ENCODE measurements at regions not wholly inside any gene's neighbourhood (a gene's known extent, or its start where the extent isn't known, plus 50 kb on each side); places are given as distances from the start of the nearest gene placed in this dataset.
"Not testable (repeated sequence)": the region's sequence is repeated elsewhere in the genome, so short reads cannot be mapped to it uniquely, and the experiment has no call there.

DNA sequence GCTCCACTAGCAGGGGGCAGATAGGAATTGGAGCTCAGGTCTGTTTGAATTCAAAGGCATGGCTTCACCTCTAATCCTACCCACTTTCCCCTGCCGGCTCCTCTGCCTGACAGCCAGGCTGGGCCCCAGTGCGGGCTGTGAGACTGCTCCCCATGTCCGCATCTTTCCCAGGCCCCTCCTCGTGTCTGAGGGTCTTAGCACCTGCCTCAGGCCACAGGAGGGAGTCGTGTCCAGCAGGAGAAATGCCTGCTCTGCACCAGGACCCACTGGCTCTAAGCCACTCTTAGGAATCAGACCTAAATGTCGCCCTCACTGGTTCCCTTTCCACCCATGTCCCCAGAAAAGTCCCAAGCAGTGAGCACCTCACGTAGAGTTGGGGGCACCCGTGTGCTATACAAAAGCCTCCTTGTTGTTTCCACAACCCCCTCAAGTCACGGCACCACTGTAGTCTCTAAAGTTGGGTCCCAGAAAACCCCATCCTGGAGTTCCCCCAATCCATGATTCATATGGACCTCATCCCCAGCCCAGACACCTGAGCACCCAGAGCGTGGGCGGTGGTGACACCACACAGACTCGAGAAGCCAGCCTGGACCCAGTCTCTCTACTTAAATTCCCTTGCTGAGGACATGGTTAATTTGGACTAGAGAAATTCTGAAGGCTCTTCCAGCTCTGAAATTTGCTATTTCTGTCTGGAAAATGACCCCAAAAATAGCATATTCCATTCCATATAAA, 466.4 kb upstream of the ZMIZ1 start:
- no peak for DNase-seq

DNA sequence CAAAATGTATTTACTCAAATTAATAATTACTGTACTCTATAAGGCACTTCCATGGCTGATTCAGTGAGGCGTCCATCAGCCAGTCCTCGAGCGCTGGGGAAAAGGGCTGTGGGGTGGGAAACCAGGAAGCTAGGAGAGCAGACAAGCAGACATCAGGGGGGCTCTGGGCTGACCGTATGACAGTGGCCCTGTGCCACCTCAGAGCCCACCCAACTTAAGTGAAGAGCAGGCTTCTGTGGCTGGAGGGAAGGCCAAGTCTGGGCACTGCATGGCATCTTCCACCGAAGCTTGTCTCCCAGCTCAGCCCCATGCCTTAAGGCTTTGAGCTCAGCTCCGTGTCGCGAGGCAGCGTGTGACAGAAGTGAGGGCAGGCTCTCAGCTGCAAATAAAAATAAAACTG, 464.5 kb upstream of the ZMIZ1 start:
- no peak for DNase-seq

DNA sequence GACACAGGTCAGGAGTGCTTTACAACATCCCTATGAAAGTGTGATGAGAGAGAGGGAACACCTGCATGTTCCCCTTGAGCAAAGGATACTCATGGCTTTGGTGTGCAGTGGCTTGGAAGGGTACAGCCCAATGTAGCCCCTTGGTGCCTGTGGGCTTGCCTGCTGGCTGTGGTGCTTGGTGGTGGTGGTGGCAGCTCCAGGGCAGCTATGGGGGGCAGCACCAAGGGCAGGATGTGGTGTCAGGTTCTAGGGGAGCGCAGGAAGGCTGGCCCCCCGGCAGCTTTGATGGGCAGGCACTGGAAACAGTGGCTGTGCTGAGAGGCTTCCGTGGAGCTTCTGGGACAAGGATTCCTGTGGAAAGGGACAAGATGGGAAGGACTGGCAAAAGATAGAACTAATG, 464.0 kb upstream of the ZMIZ1 start:
- no peak for DNase-seq

DNA sequence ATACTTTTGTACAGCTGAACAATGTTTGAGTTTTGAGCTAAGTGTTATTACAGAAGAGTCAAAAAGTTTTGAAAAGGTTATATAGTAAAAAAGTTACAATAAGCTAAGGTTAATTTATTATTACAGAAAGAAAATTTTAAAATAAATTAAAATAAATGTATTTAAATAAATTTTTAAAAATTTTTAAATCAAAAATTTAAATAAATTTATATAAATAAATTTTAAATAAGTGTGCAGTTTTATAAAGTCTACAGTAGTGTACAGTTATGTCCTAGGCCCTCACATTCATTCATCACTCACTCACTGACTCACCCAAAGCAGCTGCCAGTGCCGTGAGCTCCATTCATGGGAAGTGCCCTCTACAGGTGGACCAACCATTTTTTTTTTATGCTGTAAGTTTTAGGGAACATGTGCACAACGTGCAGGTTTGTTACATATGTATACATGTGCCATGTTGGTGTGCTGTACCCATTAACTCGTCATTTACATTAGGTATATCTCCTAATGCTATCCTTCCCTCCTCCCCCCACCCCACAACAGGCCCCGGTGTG, 462.9 kb upstream of the ZMIZ1 start:
- no peak for DNase-seq

DNA sequence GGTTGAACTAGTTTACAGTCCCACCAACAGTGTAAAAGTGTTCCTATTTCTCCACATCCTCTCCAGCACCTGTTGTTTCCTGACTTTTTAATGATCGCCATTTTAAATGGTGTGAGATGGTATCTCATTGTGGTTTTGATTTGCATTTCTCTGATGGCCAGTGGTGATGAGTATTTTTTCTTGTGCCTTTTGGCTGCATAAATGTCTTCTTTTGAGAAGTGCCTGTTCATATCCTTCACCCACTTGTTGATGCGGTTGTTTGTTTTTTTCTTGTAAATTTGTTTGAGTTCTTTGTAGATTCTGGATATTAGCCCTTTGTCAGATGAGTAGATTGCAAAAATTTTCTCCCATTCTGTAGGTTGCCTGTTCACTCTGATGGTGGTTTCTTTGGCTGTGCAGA, 462.0 kb upstream of the ZMIZ1 start:
- not testable (repeated sequence) for DNase-seq

DNA sequence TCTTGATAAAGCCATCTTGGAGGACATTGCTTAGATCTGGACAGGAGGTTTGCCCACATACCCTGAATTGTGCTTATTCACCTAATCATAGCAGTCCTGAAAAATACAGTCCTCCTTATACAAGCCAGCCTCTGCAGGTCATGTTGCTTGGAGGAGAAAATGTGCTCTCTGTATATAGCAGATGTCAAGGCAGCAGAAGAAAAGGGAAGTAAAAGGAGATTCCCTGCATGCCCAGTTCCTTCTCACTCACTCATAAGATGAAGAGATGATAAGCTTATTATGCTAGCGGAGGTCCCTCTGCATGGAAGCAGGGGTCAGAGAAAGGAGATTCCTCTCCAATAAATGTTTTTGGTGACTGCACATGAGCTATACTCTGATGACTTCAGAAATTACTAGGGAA, 458.8 kb upstream of the ZMIZ1 start:
- DNase-seq, result no peak

DNA sequence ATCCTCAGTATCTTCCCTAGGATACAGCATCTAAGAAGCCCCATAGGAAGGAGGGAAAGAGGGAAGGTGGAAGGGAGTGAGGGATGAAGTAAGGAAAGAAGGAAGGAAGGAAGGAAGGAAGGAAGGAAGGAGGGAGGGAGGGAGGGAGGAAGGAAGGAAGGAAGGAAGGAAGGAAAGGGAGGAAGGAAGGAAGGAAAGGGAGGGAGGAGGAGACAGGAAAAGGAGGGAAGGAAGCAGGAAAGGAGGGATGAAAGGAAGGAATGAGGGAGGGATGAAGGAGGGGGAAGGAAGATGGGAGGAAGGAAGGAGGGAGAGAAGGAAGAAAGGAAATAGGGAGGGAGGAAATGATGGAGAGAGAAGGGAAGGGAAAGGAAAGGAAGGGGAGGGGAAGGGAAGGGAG, 455.6 kb upstream of the ZMIZ1 start:
- DNase-seq, result no peak

DNA sequence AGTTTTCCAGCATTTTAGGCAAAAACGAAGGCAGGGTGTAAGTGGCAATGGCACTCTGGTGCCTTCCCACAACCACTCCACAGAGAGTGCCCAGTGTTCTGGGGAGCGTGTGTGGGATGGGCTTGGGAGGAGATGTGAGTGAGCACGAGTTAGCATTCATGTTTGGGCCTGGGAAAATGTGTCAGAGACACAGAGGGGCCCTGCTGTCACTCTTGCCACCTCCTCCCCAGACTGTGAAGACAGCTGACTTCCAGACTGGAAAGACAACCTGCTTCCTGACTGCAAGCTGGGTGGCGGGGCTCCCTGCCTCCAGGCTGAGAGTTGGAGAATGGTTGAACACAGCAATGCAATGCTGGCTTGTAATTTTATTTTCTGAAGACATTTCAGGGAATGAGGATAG, 454.5 kb upstream of the ZMIZ1 start:
- DNase-seq, result no peak

DNA sequence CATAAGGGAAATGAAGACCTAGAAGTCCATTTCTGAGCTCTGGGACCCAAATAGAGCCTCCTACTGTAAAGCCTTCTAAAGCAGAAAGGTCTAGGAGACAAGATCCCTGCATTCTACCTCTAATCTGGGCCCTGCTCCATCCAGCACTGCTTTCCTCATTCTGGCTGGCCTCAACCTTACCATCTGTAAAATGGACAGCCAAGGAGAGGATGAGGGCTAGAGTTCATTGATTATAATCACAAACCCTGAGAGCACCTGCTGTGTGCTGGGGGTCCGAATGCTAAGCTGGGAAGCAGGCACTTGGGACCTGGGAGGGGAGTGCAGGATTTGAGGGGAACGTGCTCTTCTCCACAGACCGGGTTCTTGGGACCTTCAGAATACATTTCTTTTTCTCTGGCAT, 454.0 kb upstream of the ZMIZ1 start:
- DNase-seq, result no peak

DNA sequence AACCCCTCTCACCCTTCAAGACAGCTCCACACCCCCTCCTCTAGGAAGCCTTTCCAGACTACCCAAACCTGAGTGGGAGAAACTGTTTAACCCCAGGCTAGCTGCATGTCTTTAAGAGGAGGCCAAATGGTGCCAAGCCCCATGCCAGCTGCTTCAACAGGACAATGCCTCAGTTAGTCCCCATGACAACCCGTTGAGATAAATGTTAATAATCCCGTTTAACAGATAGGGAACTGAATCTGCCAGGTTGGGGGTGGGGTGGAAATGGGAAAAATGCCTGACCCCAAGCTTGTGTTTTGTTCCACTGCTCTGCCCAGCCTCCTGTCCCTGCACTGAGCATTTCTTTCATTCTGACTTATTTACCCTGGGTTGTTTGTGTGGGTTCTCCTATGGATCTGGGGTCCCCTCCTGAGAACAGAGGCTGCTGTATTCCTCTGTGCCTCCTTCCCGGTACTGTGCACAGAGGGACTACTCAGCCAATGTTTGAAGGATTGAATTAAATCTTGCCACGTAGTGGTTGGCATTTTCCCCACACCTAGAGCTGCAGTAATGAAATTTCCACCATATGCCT, 452.6 kb upstream of the ZMIZ1 start:
- no peak for DNase-seq

DNA sequence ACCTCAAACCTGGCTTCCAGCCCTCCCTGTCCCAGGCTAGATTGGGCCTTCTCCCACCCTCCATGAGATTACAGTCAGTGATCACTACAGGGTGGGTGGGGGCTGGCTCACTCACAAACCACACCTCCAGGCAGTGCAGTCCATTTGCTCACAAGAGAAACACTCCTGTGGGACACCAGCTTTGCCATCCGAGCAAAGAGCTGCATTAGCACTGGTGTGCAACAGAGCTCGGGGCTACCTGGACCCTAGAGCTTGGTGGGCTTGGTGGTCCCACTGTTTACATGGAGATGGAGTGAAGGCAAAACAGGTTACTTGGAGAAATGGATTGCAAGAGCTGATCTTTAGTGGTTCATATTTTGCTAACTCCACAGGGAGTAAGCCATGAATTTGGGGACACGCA, 451.7 kb upstream of the ZMIZ1 start:
- no peak for DNase-seq

DNA sequence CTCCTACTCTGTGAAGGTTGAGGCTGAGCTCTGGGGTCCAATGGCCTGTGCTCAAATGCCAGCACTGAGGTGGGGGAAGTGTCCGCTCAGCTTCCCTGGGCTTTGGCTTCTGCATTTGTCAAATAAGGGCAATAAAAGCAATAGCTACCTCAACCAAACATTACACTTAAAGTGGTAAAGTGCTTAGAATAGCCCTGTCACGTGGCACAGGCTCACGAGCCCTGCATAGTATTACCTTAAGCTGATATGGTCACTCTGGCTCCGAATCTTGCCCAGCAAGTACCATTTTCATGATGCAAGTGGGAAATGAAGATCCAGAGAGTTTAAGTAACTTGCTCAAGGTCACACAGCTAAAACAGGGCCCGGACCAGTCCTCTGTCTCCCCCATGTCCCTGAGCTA, 451.1 kb upstream of the ZMIZ1 start:
- DNase-seq, result no peak

DNA sequence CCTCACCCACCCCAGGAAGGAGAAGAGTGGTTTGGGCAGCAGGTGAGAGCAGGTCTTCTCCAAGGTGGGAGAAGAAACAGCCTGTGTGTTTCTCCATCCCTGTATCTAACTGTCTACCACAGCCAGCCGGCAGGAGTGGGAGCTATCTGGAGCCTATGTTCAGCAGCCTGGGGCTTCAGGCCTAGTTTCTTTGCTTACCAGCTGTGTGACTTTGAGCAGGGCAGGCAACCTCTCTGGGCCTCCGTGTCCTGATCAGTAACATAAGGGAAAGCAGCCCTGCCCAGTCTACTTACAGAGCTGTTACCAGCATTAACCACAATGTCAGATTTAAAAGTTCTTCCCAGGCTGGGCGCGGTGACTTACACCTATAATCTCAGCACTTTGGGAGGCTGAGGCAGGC, 450.7 kb upstream of the ZMIZ1 start:
- no peak for DNase-seq

DNA sequence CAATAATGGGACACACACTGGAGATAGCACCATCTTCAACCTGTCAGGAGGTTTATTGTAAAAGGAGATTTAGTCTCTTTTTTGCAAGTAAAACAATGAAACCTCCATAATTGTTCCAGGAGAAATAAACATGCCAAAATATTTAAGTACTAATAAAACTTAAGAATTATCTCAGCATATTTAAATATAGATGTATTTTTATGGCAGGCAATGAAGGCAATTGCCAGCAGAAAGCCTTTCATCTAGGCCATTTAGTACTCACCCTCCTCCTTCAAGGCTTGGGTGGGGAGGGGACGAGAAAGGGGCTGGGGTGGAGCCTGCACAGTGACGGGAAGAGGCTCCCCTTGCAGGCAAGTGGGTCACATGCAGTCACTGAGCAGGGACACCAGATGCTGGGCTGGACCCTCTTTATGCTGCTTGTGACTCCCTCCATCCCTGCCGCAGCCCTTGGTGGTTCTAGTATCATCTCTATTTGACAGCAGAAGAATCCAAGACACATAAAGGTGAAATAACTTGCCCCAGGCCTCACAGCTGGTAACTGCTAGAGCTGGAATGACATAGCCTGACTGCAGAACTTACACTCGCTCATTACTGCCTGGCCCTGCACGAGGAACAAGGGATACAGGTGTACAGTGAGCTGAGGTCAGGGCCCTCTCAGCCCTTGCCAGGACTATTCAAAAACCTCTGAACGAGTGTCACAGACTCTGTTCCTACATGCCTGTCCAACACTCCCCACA, 449.5 kb upstream of the ZMIZ1 start:
- peak; percentile 35 for DNase-seq

DNA sequence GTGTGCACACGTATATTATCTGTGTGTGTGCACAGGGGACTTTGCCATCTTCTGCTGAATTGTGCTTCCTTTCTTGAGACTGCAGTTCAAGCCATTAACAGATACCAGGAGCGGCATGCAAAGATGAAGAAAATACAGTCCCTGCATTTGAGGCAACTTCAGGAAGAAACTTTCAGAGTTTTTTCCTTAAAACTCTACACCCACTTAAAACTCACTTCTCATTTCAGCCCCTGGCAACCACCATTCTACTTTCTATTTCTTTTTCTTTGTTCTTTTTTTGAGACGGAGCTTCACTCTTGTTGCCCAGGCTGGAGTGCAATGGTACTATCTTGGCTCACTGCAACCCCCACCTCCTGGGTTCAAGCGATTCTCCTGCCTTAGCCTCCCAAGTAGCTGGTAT, 448.9 kb upstream of the ZMIZ1 start:
- DNase-seq, result no peak

DNA sequence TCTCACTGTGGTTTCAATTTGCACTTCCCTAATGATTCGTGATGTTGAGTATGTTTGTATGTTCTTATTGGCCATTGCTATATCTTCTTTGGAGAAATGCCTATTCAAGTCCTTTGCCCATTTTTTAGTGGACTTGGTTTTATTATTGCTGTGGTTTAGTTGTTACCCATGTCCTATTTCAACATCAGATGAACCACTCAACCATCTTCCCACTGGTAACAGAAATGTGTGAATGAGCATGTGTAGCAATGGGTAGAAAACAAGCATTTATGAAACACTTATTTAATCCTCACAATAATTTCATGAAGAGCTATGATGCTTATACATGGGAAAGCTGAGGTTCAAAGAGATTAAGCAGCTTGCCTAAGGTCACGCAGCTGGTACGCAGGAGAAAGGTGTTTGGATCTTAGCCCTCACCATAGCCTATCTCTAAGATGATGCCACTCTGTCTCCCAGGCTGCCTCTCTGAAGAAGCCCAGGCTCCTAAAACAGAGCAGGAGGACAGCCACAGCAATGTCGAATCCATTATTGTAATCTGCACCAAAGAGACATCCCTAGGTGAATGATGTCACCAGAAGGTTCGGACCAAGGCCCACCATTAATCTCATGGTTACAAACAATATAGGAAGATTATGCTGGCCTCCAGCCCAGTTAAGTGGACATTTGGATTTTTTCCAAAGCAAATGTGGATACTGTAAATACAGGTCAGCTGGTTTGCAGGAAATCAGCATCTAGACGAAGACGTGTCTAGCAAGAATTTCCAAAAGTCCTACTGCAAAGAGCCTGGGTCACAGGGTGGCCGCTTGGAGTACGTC, 447.6 kb upstream of the ZMIZ1 start:
- no peak for DNase-seq

DNA sequence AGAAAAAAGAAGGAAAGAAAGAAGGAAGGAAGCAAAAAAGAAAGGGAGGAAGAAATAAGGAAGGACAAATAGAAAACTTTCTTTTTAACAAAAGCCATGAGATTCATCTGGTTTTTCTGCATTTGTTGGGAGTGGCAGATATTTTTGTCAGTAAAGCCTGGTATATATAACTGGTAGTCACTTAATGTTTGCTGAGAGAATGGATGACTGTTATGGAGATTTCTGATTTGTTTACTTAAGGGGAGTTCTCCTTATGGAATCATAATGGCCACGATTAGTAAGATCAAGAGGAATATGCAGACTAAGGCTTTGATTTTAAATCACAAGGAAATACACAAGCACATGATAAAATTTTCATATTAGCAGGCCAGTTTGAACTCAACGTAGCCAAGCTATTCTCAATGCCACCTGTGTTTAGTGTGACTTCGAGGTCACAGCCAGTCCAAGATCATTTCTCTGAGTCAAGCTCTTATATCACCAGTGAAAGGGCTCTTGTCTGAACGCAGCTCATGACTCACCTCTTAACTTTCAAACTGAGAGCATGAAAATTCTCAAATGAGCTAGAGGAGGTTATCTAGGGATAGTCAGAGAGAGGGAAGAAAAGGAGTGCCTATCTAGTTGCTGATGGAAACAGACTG, 445.1 kb upstream of the ZMIZ1 start:
- no peak for DNase-seq

DNA sequence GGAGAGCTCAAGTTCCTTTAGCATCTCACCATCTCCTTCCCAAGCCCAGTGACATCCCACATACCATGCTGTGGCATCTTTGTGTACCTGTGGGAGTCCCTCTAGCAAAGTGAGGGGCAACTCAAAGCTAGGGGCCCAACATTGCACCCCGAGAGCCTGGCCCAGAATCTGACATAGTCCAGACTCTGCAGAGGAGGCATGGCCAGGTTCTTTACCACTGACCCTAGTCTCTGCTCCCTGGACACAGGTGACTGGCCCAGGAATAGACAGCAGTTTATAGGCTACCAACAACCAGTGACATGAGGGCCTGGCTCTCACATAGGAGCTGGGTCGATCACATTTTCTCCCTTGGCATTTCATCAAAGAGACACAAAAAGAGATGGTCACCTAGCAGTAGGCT, 444.0 kb upstream of the ZMIZ1 start:
- DNase-seq, result no peak

DNA sequence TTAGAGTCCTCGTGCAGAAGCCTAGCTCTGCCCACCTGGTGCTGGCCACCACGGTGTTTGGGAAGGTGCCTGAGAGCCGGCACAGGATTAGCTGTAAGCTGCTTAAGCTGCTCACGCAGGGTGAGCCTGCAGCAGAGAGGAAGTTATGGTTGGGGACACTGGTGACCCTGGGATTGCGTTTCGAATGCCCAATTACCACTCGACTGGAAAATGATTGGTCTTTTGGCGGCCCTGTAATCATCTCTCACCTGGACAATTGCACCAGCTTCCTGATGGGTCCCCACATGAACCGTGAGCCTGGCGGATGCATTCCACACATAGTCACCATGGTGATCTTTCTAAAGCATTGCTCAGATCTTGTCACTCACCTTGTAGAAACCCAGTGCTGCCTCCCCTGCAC, 442.3 kb upstream of the ZMIZ1 start:
- no peak for DNase-seq

DNA sequence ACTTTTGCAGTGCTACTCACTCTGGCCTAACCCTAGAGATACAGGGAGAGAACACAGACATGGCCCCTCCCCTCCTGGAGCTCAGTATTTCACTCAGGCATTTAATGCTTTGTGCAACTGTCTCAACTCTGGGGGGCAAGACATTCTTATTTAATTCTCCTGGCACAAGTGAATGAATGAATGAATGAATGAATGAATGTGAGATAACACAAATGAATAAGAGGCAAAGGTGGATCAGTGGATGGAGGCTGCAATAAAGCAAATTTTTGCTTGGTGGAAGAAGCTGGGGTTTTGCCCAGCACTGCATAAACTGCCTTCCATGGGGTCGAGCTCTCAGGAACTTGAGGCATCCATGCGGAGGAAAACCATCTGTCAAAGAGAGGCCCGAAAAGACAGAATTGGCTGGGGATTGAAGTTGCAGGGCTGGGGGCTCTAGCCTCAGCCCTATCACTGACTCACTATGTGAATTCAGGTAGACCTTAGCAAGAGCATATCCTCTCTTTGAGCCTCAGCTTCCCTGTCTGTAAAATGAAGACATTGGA, 441.4 kb upstream of the ZMIZ1 start:
- DNase-seq, result no peak

DNA sequence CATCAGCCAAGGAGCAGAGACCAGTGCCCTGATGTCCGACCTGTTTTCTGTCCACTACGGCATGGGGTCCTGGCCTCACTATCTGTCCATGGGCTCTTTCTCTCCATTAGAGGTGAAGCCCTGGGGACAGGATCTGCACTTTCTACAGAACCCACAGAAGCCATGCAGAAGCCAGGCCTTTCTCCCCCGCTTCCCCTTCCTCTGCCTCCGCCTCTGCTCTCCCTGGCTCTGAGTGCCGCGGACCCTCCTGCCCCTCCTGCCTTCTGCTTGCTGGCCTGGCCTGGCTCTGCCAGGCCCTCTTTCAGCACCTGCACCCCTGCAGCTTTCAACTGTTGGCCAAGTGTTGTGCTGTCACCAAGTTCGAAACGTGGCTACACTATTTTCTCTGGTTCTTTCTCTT, 439.8 kb upstream of the ZMIZ1 start:
- DNase-seq, result no peak

DNA sequence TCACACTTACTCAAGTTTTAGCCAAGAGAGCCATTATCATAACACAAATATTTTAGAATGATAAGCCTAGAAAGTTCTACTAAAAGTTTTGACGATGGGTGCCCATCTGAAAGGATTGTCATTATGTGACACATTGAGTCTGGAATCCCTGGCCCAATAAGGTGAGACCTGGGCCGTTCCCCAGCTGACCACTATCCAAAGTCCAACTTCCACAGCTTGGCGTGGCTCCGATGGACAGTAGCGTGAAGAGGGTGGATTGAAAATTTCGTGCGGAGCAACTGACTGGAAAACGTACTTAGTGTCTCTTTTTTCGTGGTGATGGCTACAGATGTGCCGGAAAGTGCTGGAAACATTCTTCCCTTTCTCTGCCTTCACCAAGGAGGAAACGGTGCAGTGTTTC, 439.0 kb upstream of the ZMIZ1 start:
- no peak for DNase-seq

All from right hindlimb (tissue), 1 donor.